Esophagus muscularis mucosa (tissue), 4 donors: ENCODE measurements at regions not wholly inside any gene's neighbourhood (a gene's known extent, or its start where the extent isn't known, plus 50 kb on each side); places are given as distances from the start of the nearest gene placed in this dataset.

Source experiments
- DNase-seq: peaks from one replicate; pipeline ENCODE4 v3.0.0-alpha.2; 2017; ENCODE audit errors: extremely low spot score
- H3K27ac ChIP-seq, 4 donors: fragments of 200-600 bp; sonication (generic); replicated peaks in 1 of 4; 1 replicate in 3 of 4; 2 replicates in 1 of 4; pipeline ENCODE4 v1.5.1; 2016 to 2019; ENCODE audit warnings: mild to moderate bottlenecking in 1 of 4
- H3K27me3 ChIP-seq, 4 donors: fragments of 200-600 bp; sonication (generic); one replicate each; pipeline versions ENCODE4 v1.5.1 to v1.6.0; 2016 to 2019
- H3K36me3 ChIP-seq, 4 donors: fragments of 200-600 bp; sonication (generic); one replicate each; pipeline ENCODE4 v1.5.1; 2016 to 2019
- H3K4me1 ChIP-seq, 4 donors: fragments of 200-600 bp; sonication (generic); one replicate each; pipeline ENCODE4 v1.5.1; 2016 to 2019
- H3K4me3 ChIP-seq, 4 donors: fragments of 200-600 bp; sonication (generic); 1 replicate in 2 of 4; 2 replicates in 2 of 4; pipeline ENCODE4 v1.5.1; 2016 to 2019; ENCODE audit warnings: mild to moderate bottlenecking in 4 of 4, moderate library complexity in 1 of 4
- H3K9me3 ChIP-seq, 4 donors: fragments of 200-600 bp; sonication (generic); 1 replicate in 3 of 4; 2 replicates in 1 of 4; pipeline ENCODE4 v1.5.1; 2016 to 2019
- CTCF ChIP-seq, 3 experiments: fragments of 200-600 bp in 2 of 3; fragments of 450-650 bp in 1 of 3; sonication (generic) in 2 of 3; IDR thresholded peaks; one replicate each; pipeline ENCODE4 v1.5.1; 2017 to 2019; ENCODE audit warnings: antibody characterized with exemption in 3 of 3, mild to moderate bottlenecking in 2 of 3, moderate library complexity in 1 of 3
- EP300 ChIP-seq: sonication (generic); formaldehyde crosslinking; IDR thresholded peaks from one replicate; pipeline ENCODE4 v1.6.1; 2017; ENCODE audit warnings: antibody characterized with exemption
- POLR2A ChIP-seq: fragments of 450-650 bp; IDR thresholded peaks from one replicate; pipeline ENCODE4 v1.6.1; 2017; ENCODE audit warnings: antibody characterized with exemption, moderate library complexity, mild to moderate bottlenecking, low read depth
- POLR2AphosphoS5 ChIP-seq, 2 donors: sonication (generic); formaldehyde crosslinking; IDR thresholded peaks; one replicate each; pipeline ENCODE4 v1.6.1; 2017; ENCODE audit warnings: antibody characterized with exemption in 2 of 2
- WGBS: methylation state at CpG from one replicate; pipeline ENCODE4 v1.1.5; 2018; 5-methylcytosine and 5-hydroxymethylcytosine counted together
- intact Hi-C: fragments of 100-400 bp; cut with DNase I; formaldehyde crosslinking; loops from one replicate; pipeline ENCODE4 v1.15.1; 2023

- H3K4me3 ChIP-seq, result no peak overlapping the region
- 69% methylated on average over 2 of the region's 2 CpGs for WGBS
- no peaks in the 10 kb centered on the region for H3K36me3 ChIP-seq
- intact Hi-C loops, result no loop called here
- no peaks in the 10 kb centered on the region for H3K27me3 ChIP-seq
- no peak for DNase-seq
- peaks cover 0 to 22% (median 14%) of the 10 kb centered on the region in 4 donors for H3K9me3 ChIP-seq
- no peaks in the 10 kb centered on the region for H3K4me1 ChIP-seq
- no peak overlapping the region for H3K27ac ChIP-seq
- TF ChIP-seq CTCF (IDR thresholded peaks at IDR 0.05) (no peak), POLR2A (no peak), EP300 (no peak), POLR2AphosphoS5 (IDR thresholded peaks at IDR 0.05) (no peak)
These were observed 158.1 kb downstream of the RPS29 start for GRCh38 chr14:49428076-49428475.

DNA sequence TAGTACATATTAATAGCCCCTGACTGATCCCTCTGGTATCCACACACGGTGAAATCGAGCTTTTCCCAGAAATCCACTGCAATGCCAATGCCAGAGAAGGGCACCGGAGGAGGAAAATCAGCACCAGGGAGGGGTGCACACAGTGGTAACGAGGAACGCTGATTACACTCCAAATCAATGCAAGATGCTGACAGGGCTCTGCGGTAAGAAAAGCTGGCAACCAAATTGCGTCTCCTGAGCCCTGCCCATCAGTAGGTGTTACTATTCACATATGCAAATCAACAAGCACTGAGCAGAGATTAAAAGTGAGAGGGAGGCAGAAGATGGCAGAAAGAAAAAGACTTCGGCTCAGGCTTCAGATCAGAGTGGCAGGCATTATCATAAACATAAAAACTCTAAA is 159.1 kb downstream of the RPS29 start:
- no peak for TF ChIP-seq EP300
- no peak for TF ChIP-seq POLR2A
- TF ChIP-seq POLR2AphosphoS5 (IDR thresholded peaks at IDR 0.05), result no peak
- no peak for TF ChIP-seq CTCF (IDR thresholded peaks at IDR 0.05)
- intact Hi-C loops, result no loop called here
- H3K27ac ChIP-seq, result no peak overlapping the region
- no peak for DNase-seq
- no peaks in the 10 kb centered on the region for H3K4me1 ChIP-seq
- no peaks in the 10 kb centered on the region for H3K27me3 ChIP-seq
- WGBS, result 35% methylated on average over 8 of the region's 8 CpGs
- H3K9me3 ChIP-seq, result peaks cover 0 to 16% (median 6%) of the 10 kb centered on the region in 4 donors
- no peak overlapping the region for H3K4me3 ChIP-seq
- no peaks in the 10 kb centered on the region for H3K36me3 ChIP-seq

GRCh38 chr14:49425921-49426320 is 160.3 kb downstream of the RPS29 start:
- H3K4me1 ChIP-seq, result no peaks in the 10 kb centered on the region
- 100% methylated on average over 1 of the region's 1 CpG for WGBS
- no peaks in the 10 kb centered on the region for H3K27me3 ChIP-seq
- H3K27ac ChIP-seq, result no peak overlapping the region
- intact Hi-C loops, result no loop called here
- no peak for DNase-seq
- H3K36me3 ChIP-seq, result no peaks in the 10 kb centered on the region
- TF ChIP-seq POLR2A (no peak), POLR2AphosphoS5 (IDR thresholded peaks at IDR 0.05) (no peak), CTCF (IDR thresholded peaks at IDR 0.05) (no peak), EP300 (no peak)
- H3K4me3 ChIP-seq, result no peak overlapping the region
- H3K9me3 ChIP-seq, result peaks cover 0 to 4% (median under 1%) of the 10 kb centered on the region in 4 donors

- 71% methylated on average over 4 of the region's 4 CpGs for WGBS
- H3K9me3 ChIP-seq, result no peaks in the 10 kb centered on the region
- DNase-seq, result no peak
- no peaks in the 10 kb centered on the region for H3K4me1 ChIP-seq
- H3K4me3 ChIP-seq, result no peak overlapping the region
- intact Hi-C loops, result no loop called here
- no peak overlapping the region for H3K27ac ChIP-seq
- no peak for TF ChIP-seq POLR2AphosphoS5 (IDR thresholded peaks at IDR 0.05)
- no peak for TF ChIP-seq CTCF (IDR thresholded peaks at IDR 0.05)
- no peak for TF ChIP-seq POLR2A
- H3K36me3 ChIP-seq, result no peaks in the 10 kb centered on the region
- no peaks in the 10 kb centered on the region for H3K27me3 ChIP-seq
These were observed 161.5 kb downstream of the RPS29 start for GRCh38 chr14:49424436-49425331.
